Suprapubic skin (tissue), 4 donors: ENCODE measurements at regions not wholly inside any gene's neighbourhood (a gene's known extent, or its start where the extent isn't known, plus 50 kb on each side); places are given as distances from the start of the nearest gene placed in this dataset.

ENCODE experiments used
- DNase-seq, 2 donors: peaks; one replicate each; pipeline ENCODE4 v3.0.0-alpha.2; 2019; ENCODE audit warnings: low spot score in 2 of 2
- H3K27ac ChIP-seq: fragments of 200-600 bp; sonication (generic); one replicate; pipeline ENCODE4 v1.5.1; 2019
- H3K27me3 ChIP-seq: fragments of 200-600 bp; sonication (generic); one replicate; pipeline ENCODE4 v1.5.1; 2019
- H3K36me3 ChIP-seq: fragments of 200-600 bp; sonication (generic); one replicate; pipeline ENCODE4 v1.5.1; 2019
- H3K4me1 ChIP-seq: fragments of 200-600 bp; sonication (generic); one replicate; pipeline ENCODE4 v1.5.1; 2019
- H3K4me3 ChIP-seq: fragments of 200-600 bp; sonication (generic); one replicate; pipeline ENCODE4 v1.5.1; 2019; ENCODE audit warnings: mild to moderate bottlenecking
- H3K9me3 ChIP-seq: fragments of 200-600 bp; sonication (generic); one replicate; pipeline ENCODE4 v1.5.1; 2019
- EP300 ChIP-seq: sonication (generic); formaldehyde crosslinking; IDR thresholded peaks from one replicate; pipeline ENCODE4 v1.6.1; 2017; ENCODE audit warnings: antibody characterized with exemption
- POLR2A ChIP-seq, 2 donors: fragments of 450-650 bp; IDR thresholded peaks; one replicate each; pipeline ENCODE4 v1.6.1; 2017; ENCODE audit warnings: antibody characterized with exemption in 2 of 2, mild to moderate bottlenecking in 2 of 2, moderate library complexity in 2 of 2
- POLR2AphosphoS5 ChIP-seq, 3 donors: sonication (generic); formaldehyde crosslinking; IDR thresholded peaks; one replicate each; pipeline ENCODE4 v1.6.1; 2017; ENCODE audit warnings: antibody characterized with exemption in 3 of 3
- WGBS: methylation state at CpG from one replicate; pipeline ENCODE4 v1.1.5; 2018; 5-methylcytosine and 5-hydroxymethylcytosine counted together
- TF ChIP-seq, protein P1 (sequence below), 2 donors: fragments of 200-600 bp in 1 of 2; fragments of 450-650 bp in 1 of 2; sonication (generic) in 1 of 2; IDR thresholded peaks; one replicate each; pipeline ENCODE4 v1.5.1; 2016 to 2019; ENCODE audit warnings: antibody characterized with exemption in 2 of 2, mild to moderate bottlenecking in 1 of 2, moderate library complexity in 1 of 2

DNA sequence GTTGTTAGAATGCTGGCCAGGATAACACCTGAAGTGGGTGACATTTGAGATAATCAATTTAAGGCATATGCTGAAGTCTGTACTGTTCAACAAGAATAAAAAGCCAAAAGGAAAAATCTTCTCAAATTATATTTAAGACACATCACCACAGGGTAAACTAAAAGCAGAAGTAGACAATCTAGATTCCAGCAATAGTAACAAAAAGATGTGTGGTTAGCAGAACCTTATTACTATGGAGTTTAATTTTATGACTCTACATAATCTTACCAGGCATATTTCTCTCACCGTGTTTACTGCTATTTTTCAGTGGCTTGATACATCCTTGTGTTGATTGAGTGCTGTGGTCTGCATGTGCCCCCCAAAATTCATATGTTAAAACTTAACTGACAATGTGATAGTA, 300.4 kb upstream of the ZP4 start:
- Histone ChIP-seq H3K27ac (no peak overlapping the region), H3K9me3 (no peaks in the 10 kb centered on the region), H3K27me3 (no peaks in the 10 kb centered on the region), H3K36me3 (no peaks in the 10 kb centered on the region), H3K4me1 (no peaks in the 10 kb centered on the region), H3K4me3 (no peak overlapping the region)
- WGBS, result 66% methylated on average over 1 of the region's 1 CpG
- DNase-seq, result no peak
- TF ChIP-seq, protein P1, sequence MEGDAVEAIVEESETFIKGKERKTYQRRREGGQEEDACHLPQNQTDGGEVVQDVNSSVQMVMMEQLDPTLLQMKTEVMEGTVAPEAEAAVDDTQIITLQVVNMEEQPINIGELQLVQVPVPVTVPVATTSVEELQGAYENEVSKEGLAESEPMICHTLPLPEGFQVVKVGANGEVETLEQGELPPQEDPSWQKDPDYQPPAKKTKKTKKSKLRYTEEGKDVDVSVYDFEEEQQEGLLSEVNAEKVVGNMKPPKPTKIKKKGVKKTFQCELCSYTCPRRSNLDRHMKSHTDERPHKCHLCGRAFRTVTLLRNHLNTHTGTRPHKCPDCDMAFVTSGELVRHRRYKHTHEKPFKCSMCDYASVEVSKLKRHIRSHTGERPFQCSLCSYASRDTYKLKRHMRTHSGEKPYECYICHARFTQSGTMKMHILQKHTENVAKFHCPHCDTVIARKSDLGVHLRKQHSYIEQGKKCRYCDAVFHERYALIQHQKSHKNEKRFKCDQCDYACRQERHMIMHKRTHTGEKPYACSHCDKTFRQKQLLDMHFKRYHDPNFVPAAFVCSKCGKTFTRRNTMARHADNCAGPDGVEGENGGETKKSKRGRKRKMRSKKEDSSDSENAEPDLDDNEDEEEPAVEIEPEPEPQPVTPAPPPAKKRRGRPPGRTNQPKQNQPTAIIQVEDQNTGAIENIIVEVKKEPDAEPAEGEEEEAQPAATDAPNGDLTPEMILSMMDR (IDR thresholded peaks at IDR 0.05), result no peak
- TF ChIP-seq POLR2A (IDR thresholded peaks at IDR 0.05) (no peak), POLR2AphosphoS5 (IDR thresholded peaks at IDR 0.05) (no peak), EP300 (no peak)

DNA sequence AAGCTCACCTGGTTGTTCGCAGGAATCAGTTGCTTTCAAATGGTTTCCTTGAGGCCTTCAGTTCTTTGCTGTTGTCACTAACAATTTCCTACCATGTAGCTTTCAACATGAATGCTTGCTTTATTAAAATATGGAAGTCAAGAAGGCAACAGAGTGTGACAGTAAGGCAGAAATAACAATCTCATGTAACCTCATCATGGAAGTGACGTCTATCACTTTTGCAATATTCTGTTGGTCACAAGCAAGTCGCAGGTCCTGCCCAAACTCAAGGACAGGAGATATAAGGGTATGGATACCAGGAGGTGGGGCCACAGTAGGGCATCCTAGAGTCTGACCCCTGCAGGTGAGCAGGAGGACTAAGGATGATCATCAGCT, 296.8 kb upstream of the ZP4 start:
- Histone ChIP-seq H3K4me1 (no peaks in the 10 kb centered on the region), H3K36me3 (no peaks in the 10 kb centered on the region), H3K4me3 (no peak overlapping the region), H3K27ac (no peak overlapping the region), H3K27me3 (no peaks in the 10 kb centered on the region), H3K9me3 (peaks cover 2% of the 10 kb centered on the region)
- DNase-seq, result no peak
- 93% methylated on average over 3 of the region's 3 CpGs for WGBS
- TF ChIP-seq EP300 (no peak), POLR2A (IDR thresholded peaks at IDR 0.05) (no peak), POLR2AphosphoS5 (IDR thresholded peaks at IDR 0.05) (no peak)
- TF ChIP-seq, protein P1 (IDR thresholded peaks at IDR 0.05), result no peak

DNA sequence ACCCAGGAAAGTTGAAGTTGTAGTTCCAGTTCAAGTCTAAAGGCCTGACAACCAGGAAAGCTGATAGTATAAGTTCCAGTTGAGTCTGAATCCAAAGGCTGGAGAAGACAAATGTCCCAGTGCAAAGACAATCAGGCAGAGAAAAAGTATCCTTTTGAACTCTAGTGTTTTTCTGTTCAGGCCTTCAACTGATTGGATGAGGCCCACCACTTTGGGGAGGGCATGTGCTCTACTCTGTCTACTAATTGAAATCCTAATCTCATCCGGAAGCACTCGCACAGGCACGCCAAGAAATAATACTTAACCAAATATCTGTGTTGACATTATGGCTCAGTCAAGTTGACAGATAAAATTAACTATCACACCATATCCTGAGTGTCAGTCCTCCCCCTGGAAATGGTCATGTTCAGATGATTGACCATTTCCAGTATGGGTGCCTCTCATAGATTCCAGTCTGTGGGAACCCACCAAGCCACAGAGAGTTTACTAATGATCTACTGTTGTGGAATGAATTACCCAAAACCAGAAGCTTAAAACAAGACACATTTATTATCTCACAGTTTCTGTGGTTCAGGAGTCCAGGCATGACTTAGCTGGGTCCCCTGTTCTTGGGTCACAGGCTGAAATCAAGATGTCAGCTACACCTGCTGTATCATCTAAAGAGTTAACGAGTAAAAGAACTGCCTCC, 296.3 kb upstream of the ZP4 start:
- TF ChIP-seq EP300 (no peak), POLR2AphosphoS5 (IDR thresholded peaks at IDR 0.05) (no peak), POLR2A (IDR thresholded peaks at IDR 0.05) (no peak)
- TF ChIP-seq, protein P1 (IDR thresholded peaks at IDR 0.05), result no peak
- Histone ChIP-seq H3K4me1 (no peaks in the 10 kb centered on the region), H3K27ac (no peak overlapping the region), H3K9me3 (peaks cover 7% of the 10 kb centered on the region), H3K36me3 (no peaks in the 10 kb centered on the region), H3K4me3 (no peak overlapping the region), H3K27me3 (no peaks in the 10 kb centered on the region)
- 92% methylated on average over 4 of the region's 4 CpGs for WGBS
- DNase-seq, result no peak

DNA sequence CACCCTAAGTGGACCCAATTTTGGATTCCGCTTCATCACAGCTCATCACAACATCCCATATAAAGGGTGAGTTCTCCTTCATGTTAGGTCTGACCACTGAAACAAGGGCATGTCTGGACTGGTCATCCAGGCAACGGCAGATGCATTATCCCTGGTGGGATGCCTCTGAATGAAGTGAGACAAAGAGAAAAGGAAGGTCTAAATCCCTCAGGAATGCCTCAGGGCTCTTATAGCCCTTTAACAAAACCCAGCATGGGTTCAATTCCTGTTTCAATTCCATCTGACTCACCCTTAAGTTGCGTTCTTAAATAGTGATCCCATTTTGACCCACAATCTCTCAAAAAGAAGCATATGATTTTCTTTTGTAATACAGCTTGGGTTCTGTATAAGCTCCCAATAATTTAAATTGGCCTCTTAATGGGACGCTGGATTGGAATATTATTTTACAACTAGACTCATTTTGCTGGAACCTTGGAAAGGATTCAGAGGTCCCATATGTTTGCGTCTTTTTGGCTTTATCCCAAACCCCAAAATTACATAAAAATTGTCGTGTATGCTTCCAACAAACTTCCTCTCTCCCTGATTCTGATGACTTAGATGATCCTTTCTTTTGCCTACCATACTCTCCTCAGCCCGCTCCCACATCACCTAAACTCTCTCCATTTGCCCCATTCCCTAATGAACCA, 287.4 kb upstream of the ZP4 start:
- no peak for DNase-seq
- no peak overlapping the region for H3K27ac ChIP-seq
- TF ChIP-seq, protein P1 (IDR thresholded peaks at IDR 0.05), result no peak
- TF ChIP-seq POLR2A (IDR thresholded peaks at IDR 0.05), result no peak
- peaks cover 7% of the 10 kb centered on the region for H3K9me3 ChIP-seq
- WGBS, result 62% methylated on average over 7 of the region's 7 CpGs
- H3K4me1 ChIP-seq, result no peaks in the 10 kb centered on the region
- H3K36me3 ChIP-seq, result no peaks in the 10 kb centered on the region
- H3K27me3 ChIP-seq, result no peaks in the 10 kb centered on the region
- H3K4me3 ChIP-seq, result no peak overlapping the region

DNA sequence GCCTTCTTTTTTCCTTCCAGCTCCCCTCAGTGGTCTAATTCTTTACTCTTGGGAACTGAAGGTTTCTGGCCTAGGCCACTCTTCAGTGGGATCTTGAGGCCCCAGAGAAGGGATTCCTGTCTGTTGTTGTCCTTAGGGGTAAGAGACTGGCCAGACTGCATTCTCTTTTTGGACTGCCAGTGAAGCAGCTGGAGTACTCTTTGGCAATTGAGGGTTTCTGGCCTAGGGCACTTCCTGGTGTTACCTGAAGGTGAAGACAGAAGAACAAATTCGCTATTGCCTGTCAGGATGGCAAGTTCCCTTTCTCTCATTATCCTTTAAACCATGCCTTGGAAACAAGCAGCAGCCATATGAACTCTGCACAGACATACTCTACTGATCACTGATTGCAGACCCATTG, 286.6 kb upstream of the ZP4 start:
- Histone ChIP-seq H3K4me1 (no peaks in the 10 kb centered on the region), H3K27me3 (no peaks in the 10 kb centered on the region), H3K27ac (no peak overlapping the region), H3K4me3 (no peak overlapping the region), H3K9me3 (peaks cover 3% of the 10 kb centered on the region), H3K36me3 (no peaks in the 10 kb centered on the region)
- WGBS, result 62% methylated on average over 1 of the region's 1 CpG
- DNase-seq, result no peak
- TF ChIP-seq, protein P1 (IDR thresholded peaks at IDR 0.05), result no peak
- TF ChIP-seq EP300 (no peak), POLR2A (IDR thresholded peaks at IDR 0.05) (no peak), POLR2AphosphoS5 (IDR thresholded peaks at IDR 0.05) (no peak)
